Panc1 (cell line): ENCODE measurements at regions not wholly inside any gene's neighbourhood (a gene's known extent, or its start where the extent isn't known, plus 50 kb on each side); places are given as distances from the start of the nearest gene placed in this dataset.

ENCODE experiments used
- CTCF ChIP-seq: fragments of 450-650 bp; IDR thresholded peaks from 2 replicates; pipeline ENCODE4 v1.5.1; 2017; ENCODE audit warnings: mild to moderate bottlenecking
- POLR2AphosphoS5 ChIP-seq: IDR thresholded peaks from 2 replicates; pipeline ENCODE4 v1.6.1; 2012; ENCODE audit warnings: mild to moderate bottlenecking, low read depth, low read length, moderate library complexity
- SIN3A ChIP-seq: IDR thresholded peaks from 2 replicates; pipeline ENCODE4 v1.6.1; 2012; ENCODE audit warnings: low read depth, mild to moderate bottlenecking, low read length, moderate library complexity, borderline replicate concordance; ENCODE audit not compliant: insufficient read depth
- TF ChIP-seq, protein P1 (sequence below), 2 experiments: IDR thresholded peaks; 2 replicates each; pipeline ENCODE4 v1.6.1; 2011 to 2012; ENCODE audit warnings: low read depth in 2 of 2, control low read depth in 1 of 2, low read length in 1 of 2, mild to moderate bottlenecking in 1 of 2, moderate library complexity in 1 of 2; ENCODE audit not compliant: insufficient read depth in 1 of 2

DNA sequence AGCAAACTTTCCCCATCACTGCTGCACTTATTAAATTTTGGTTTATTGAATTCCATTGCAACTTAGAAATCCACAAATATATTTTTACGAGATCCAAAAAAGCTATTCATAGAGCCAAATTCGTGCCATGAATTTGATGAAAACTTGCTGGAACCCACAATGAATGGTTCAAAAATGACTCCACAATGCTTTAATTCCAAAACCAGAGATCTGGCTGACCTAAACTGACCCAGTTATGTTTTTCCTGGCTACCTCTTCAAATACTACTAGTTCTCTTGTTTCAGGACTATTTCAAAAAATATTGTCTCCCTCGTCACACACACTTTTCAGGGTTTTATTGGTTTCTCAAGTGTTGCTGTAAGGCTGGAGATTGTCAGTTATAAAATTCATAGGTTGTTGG is 474.8 kb downstream of the PDGFC start:
- TF ChIP-seq CTCF (no peak), POLR2AphosphoS5 (no peak), SIN3A (no peak)
- TF ChIP-seq, protein P1, sequence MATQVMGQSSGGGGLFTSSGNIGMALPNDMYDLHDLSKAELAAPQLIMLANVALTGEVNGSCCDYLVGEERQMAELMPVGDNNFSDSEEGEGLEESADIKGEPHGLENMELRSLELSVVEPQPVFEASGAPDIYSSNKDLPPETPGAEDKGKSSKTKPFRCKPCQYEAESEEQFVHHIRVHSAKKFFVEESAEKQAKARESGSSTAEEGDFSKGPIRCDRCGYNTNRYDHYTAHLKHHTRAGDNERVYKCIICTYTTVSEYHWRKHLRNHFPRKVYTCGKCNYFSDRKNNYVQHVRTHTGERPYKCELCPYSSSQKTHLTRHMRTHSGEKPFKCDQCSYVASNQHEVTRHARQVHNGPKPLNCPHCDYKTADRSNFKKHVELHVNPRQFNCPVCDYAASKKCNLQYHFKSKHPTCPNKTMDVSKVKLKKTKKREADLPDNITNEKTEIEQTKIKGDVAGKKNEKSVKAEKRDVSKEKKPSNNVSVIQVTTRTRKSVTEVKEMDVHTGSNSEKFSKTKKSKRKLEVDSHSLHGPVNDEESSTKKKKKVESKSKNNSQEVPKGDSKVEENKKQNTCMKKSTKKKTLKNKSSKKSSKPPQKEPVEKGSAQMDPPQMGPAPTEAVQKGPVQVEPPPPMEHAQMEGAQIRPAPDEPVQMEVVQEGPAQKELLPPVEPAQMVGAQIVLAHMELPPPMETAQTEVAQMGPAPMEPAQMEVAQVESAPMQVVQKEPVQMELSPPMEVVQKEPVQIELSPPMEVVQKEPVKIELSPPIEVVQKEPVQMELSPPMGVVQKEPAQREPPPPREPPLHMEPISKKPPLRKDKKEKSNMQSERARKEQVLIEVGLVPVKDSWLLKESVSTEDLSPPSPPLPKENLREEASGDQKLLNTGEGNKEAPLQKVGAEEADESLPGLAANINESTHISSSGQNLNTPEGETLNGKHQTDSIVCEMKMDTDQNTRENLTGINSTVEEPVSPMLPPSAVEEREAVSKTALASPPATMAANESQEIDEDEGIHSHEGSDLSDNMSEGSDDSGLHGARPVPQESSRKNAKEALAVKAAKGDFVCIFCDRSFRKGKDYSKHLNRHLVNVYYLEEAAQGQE (IDR thresholded peaks at IDR 0.05; ENCODE audit: insufficient read depth in 1 of 2, low read depth in 2 of 2, low read length in 1 of 2), result no peak
